ENCODE measurements at regions not wholly inside any gene's neighbourhood (a gene's known extent, or its start where the extent isn't known, plus 50 kb on each side); places are given as distances from the start of the nearest gene placed in this dataset.

- DNase-seq (ENCODE audit: low read depth) = no peak
- ChIA-PET CTCF (interaction anchor here (1.0 to 2.4 kb wide), 2 partner anchors 72 to 90 kb away, joined by 3 to 9 read pairs; no protein-coding TSS in a partner anchor), POLR2A (no interaction called here)
- no peak for TF ChIP-seq CTCF (IDR thresholded peaks at IDR 0.05; ENCODE audit: insufficient read depth, low read depth, low read length)
- Histone ChIP-seq H3K27me3 (ENCODE audit: control insufficient read depth, insufficient read depth, low read length) (peaks cover 16% of the 10 kb centered on the region), H3K36me3 (ENCODE audit: control insufficient read depth, insufficient read depth, low read length) (no peaks in the 10 kb centered on the region), H3K4me3 (ENCODE audit: low read depth, low read length) (no peak overlapping the region)
These were observed 153.2 kb downstream of the RTP5 start for GRCh38 chr2:242022550-242023290.

GRCh38 chr2:242024751-242025355 is 155.3 kb downstream of the RTP5 start:
- no peak for TF ChIP-seq CTCF (IDR thresholded peaks at IDR 0.05; ENCODE audit: insufficient read depth, low read depth, low read length)
- no peaks in the 10 kb centered on the region for H3K36me3 ChIP-seq (ENCODE audit: control insufficient read depth, insufficient read depth, low read length)
- POLR2A ChIA-PET = no interaction called here
- no peak for DNase-seq (ENCODE audit: low read depth)
- CTCF ChIA-PET = interaction anchor here (0.6 to 2.4 kb wide), 4 partner anchors 15 to 128 kb away, joined by 3 to 9 read pairs (median 3); no protein-coding TSS in a partner anchor
- H3K27me3 ChIP-seq (ENCODE audit: control insufficient read depth, insufficient read depth, low read length) = peaks cover 28% of the 10 kb centered on the region
- no peak overlapping the region for H3K4me3 ChIP-seq (ENCODE audit: low read depth, low read length)

- H3K27me3 ChIP-seq (ENCODE audit: control insufficient read depth, insufficient read depth, low read length) = peaks cover 26% of the 10 kb centered on the region
- H3K4me3 ChIP-seq (ENCODE audit: low read depth, low read length) = no peak overlapping the region
- POLR2A ChIA-PET = no interaction called here
- no peaks in the 10 kb centered on the region for H3K36me3 ChIP-seq (ENCODE audit: control insufficient read depth, insufficient read depth, low read length)
- CTCF ChIA-PET = no interaction called here
- no peak for TF ChIP-seq CTCF (IDR thresholded peaks at IDR 0.05; ENCODE audit: insufficient read depth, low read depth, low read length)
- DNase-seq (ENCODE audit: low read depth) = no peak
These were observed 158.3 kb downstream of the RTP5 start for GRCh38 chr2:242027676-242028450.

- peaks cover 25% of the 10 kb centered on the region for H3K27me3 ChIP-seq (ENCODE audit: control insufficient read depth, insufficient read depth, low read length)
- DNase-seq (ENCODE audit: low read depth) = no peak
- POLR2A ChIA-PET = no interaction called here
These were observed 160.1 kb downstream of the RTP5 start for GRCh38 chr2:242029422-242030225.

More at GRCh38 chr2:242029422-242030225, 160.1 kb downstream of the RTP5 start:
- no peak overlapping the region for H3K4me3 ChIP-seq (ENCODE audit: low read depth, low read length)
- TF ChIP-seq CTCF (IDR thresholded peaks at IDR 0.05; ENCODE audit: insufficient read depth, low read depth, low read length) = no peak
- CTCF ChIA-PET = interaction anchor here (1.4 kb wide), 1 partner anchor 9 kb away, joined by 3 read pairs; no protein-coding TSS in a partner anchor
- H3K36me3 ChIP-seq (ENCODE audit: control insufficient read depth, insufficient read depth, low read length) = no peaks in the 10 kb centered on the region

Measured in BJ (cell line).